MV-4-11 (cell line): ENCODE measurements at regions not wholly inside any gene's neighbourhood (a gene's known extent, or its start where the extent isn't known, plus 50 kb on each side); places are given as distances from the start of the nearest gene placed in this dataset.

ENCODE experiments used
- DNase-seq: peaks from one replicate; lab custom pipeline; 2025; lab: John Stamatoyannopoulos, UW

- no peak for DNase-seq
These were observed 77.0 kb upstream of the SEMA6A start for GRCh38 chr5:116651653-116652052.

- no peak for DNase-seq
These were observed 76.3 kb upstream of the SEMA6A start for GRCh38 chr5:116650964-116651363.

GRCh38 chr5:116650544-116650943 is 75.9 kb upstream of the SEMA6A start:
- no peak for DNase-seq

- no peak for DNase-seq
These were observed 72.1 kb upstream of the SEMA6A start for GRCh38 chr5:116646611-116647289.

- no peak for DNase-seq
These were observed 71.0 kb upstream of the SEMA6A start for GRCh38 chr5:116645627-116646026.

GRCh38 chr5:116640236-116640635 is 65.6 kb upstream of the SEMA6A start:
- DNase-seq = no peak

GRCh38 chr5:116637149-116637740 is 62.6 kb upstream of the SEMA6A start:
- no peak for DNase-seq

- DNase-seq = no peak
These were observed 58.3 kb upstream of the SEMA6A start for GRCh38 chr5:116632890-116633289.

- DNase-seq = no peak
These were observed 56.5 kb upstream of the SEMA6A start for GRCh38 chr5:116631147-116631546.

GRCh38 chr5:116629168-116629567 is 54.5 kb upstream of the SEMA6A start:
- DNase-seq = no peak

- no peak for DNase-seq
These were observed 52.5 kb upstream of the SEMA6A start for GRCh38 chr5:116626945-116627679.

- DNase-seq = peak; percentile 73
These were observed 51.7 kb upstream of the SEMA6A start for GRCh38 chr5:116626272-116626723.
